Omental fat pad (tissue), 3 donors: ENCODE measurements at regions not wholly inside any gene's neighbourhood (a gene's known extent, or its start where the extent isn't known, plus 50 kb on each side); places are given as distances from the start of the nearest gene placed in this dataset.

Experiments
- ATAC-seq: fragments of 150-250 bp; one replicate; pipeline ENCODE4 v1.9.1; 2016; ENCODE audit warnings: mild to moderate bottlenecking, moderate library complexity; ENCODE audit not compliant: low FRiP score
- DNase-seq: peaks from one replicate; pipeline ENCODE4 v3.0.0-alpha.2; 2019; ENCODE audit warnings: low spot score
- TF ChIP-seq, protein P1 (sequence below), 3 donors: fragments of 450-650 bp; IDR thresholded peaks; one replicate each; pipeline ENCODE4 v1.5.1; 2016 to 2017; ENCODE audit warnings: antibody characterized with exemption in 3 of 3, mild to moderate bottlenecking in 3 of 3, moderate library complexity in 2 of 3

DNA sequence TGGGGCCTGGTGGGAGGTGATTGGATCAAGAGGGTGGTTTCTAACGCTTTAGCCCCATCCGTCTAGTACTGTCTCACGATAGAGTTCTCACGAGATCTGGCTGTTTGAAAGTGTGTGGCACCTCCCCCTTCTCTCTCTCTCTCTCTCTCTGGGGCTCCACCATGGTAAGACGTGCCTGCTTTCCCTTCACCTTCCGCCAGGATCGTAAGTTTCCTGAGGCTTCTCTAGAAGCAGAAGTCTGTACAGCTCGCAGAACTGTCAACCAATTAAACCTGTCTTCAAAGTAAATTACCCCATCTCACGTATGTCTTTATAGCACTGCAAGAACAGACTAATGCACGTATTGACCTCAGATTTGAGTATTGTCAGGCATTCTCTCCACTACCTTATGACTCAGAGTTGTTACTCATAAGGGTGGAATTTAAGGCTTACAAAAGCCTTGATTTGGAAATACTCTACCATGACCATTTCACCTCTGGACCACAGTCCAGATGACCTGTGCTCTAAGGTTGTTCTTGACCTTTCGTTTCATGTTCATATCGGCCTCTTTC is 99.5 kb upstream of the AGAP1 start:
- peak; percentile 61 for ATAC-seq
- TF ChIP-seq, protein P1, sequence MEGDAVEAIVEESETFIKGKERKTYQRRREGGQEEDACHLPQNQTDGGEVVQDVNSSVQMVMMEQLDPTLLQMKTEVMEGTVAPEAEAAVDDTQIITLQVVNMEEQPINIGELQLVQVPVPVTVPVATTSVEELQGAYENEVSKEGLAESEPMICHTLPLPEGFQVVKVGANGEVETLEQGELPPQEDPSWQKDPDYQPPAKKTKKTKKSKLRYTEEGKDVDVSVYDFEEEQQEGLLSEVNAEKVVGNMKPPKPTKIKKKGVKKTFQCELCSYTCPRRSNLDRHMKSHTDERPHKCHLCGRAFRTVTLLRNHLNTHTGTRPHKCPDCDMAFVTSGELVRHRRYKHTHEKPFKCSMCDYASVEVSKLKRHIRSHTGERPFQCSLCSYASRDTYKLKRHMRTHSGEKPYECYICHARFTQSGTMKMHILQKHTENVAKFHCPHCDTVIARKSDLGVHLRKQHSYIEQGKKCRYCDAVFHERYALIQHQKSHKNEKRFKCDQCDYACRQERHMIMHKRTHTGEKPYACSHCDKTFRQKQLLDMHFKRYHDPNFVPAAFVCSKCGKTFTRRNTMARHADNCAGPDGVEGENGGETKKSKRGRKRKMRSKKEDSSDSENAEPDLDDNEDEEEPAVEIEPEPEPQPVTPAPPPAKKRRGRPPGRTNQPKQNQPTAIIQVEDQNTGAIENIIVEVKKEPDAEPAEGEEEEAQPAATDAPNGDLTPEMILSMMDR (IDR thresholded peaks at IDR 0.05) = no peak
- no peak for DNase-seq

DNA sequence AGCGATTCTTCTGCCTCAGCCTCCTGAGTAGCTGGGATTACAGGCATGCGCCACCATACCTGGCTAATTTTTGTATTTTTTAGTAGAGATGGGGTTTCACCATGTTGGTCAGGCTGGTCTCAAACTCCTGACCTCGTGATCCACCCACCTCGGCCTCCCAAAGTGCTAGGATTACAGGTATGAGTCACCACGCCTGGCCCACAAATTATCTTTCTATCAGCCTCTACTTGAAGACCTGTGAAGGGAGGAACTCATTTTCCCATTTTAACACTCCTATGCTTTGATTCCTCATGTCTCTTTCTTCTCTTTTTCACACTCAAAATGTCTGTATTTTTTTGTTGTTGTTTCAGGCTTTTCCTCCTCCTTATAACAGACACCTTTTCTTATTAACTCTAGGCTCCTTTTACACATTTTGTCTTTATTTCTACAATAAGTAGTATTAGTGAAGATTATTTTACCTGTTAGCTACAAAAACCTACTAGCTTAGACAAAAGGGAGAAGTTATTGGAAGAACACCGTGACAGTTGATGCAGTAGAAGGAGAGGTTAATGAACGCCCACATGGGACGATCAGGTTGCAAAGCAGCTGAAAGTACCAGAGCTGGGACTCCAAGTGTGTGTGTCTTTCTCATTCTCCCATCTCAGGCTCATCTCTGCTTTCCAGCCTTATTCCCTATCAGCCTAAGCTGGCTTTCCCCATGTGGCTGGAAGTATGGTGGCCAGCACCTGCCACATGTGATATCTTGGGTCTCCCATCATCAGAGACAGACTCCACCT is 97.6 kb upstream of the AGAP1 start:
- TF ChIP-seq, protein P1 (IDR thresholded peaks at IDR 0.05) = no peak
- no peak for ATAC-seq

DNA sequence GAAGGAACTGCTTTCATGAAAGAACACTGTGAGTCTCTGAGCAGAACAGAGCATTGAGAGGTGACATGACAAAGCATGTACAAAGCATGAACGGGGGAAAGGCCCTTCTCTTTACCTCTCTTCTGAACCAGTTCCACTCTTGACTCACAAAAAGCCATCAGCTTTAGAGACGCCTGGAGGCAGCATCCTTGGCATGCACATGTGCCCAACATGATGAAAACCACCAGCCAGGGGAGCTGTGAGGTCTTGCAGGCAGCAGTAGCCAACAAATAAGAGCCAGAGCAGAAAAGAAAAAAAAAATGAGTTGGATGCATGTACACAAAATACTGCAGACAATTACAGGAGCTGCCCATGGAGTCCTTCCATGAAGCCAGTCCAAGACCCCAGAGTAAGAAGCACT is 95.5 kb upstream of the AGAP1 start:
- DNase-seq = no peak
- ATAC-seq = no peak
- TF ChIP-seq, protein P1 (IDR thresholded peaks at IDR 0.05) = no peak

More for the DNA sequence above, 97.6 kb upstream of the AGAP1 start:
- no peak for DNase-seq

DNA sequence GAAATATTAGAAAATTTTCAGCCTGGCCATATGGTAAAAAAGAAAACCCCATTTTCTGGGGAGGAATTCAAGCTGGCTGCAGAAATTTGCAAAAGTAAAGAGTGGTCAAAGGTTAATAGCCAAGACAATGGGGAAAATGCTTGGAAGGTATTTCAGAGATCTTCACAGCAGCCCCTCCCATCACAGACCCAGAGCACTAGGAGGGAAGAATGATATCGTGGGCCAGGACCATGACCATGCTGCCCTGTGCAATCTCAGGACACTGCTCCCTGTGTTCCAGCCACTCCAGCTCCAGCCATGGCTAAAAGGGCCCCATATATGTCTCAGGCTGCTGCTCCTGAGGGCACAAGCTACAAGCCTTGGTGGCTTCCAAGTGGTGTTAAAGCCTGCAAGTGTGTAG is 93.9 kb upstream of the AGAP1 start:
- DNase-seq = no peak
- TF ChIP-seq, protein P1 (IDR thresholded peaks at IDR 0.05) = no peak
- no peak for ATAC-seq

DNA sequence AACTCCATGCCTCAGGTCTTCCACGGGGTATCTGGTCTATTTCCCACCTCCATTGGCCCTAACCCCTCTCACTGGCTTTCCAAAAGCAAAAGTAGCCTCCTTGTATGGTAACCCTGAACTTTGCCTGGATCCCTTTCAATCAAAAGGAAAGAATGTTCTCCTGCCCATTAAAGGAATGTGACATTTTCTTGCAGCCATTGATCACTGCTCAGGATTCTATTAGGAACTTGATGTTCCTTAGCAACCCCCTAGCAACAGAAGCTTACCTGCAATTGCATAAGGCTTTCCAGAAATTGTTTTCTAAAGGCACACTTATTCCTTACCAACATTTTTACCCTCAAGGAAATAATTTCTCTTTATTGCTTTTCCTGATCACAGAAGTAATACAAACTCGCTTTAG is 91.4 kb upstream of the AGAP1 start:
- TF ChIP-seq, protein P1 (IDR thresholded peaks at IDR 0.05) = no peak
- DNase-seq = no peak
- no peak for ATAC-seq

DNA sequence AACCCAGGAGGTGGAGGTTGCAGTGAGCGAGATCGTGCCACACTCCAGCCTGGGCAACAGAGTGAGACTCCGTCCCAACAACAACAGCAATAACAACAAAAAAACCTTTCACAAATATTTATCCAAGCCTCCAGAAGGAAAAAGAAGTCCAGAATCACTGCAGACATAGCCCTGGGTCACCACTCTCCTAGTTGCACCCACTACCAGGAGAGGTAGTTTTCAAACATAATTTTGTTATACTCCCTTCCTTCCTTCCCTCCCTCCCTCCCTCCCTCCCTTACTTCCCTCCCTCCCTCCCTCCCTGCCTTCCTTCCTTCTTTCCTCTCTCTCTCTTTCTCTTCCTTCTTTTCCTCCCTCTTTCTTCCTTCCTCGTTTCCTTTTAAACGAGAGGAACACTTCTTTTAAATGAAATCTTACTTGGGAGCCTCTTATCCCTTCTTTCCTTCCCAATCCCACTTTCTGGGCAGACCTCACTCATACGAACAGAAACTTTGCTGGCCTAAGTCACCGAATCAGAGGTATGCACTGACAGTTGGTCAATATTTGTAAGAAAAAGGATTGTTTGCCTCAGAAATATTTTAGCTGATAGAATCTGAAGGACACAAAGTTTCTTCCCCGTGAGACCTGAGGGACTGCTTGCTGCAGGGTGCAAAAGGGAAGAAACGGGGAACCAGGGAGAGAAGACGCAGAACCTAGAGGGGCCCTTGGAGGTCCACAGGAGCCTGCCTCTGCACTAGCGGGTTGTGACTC is 88.1 kb upstream of the AGAP1 start:
- ATAC-seq (no peak), DNase-seq (no peak)
- TF ChIP-seq, protein P1 (IDR thresholded peaks at IDR 0.05) = no peak
